Fibroblast of lung (primary cell): ENCODE measurements at regions not wholly inside any gene's neighbourhood (a gene's known extent, or its start where the extent isn't known, plus 50 kb on each side); places are given as distances from the start of the nearest gene placed in this dataset.

Experiments used
- DNase-seq, 2 donors: peaks; one replicate each; pipeline versions ENCODE4 v3.0.0 to v3.0.0-alpha.2; 2010; ENCODE audit warnings: low read depth in 2 of 2
- H2AFZ ChIP-seq: 2 replicates; pipeline ENCODE4 v1.5.1; 2012; ENCODE audit warnings: low read length, control low read depth, inconsistent platforms
- H3K27ac ChIP-seq: 2 replicates; pipeline ENCODE4 v1.5.1; 2011; ENCODE audit warnings: low read length, control low read depth; ENCODE audit not compliant: insufficient read depth
- H3K27me3 ChIP-seq: 2 replicates; pipeline ENCODE4 v1.5.1; 2011; ENCODE audit warnings: mild to moderate bottlenecking, low read length; ENCODE audit not compliant: control insufficient read depth, insufficient read depth
- H3K36me3 ChIP-seq: 2 replicates; pipeline ENCODE4 v1.5.1; 2011; ENCODE audit warnings: low read length; ENCODE audit not compliant: control insufficient read depth, insufficient read depth
- H3K4me1 ChIP-seq: 2 replicates; pipeline ENCODE4 v1.5.1; 2011; ENCODE audit warnings: low read length; ENCODE audit not compliant: control insufficient read depth, insufficient read depth; ENCODE audit errors: extremely low read depth
- H3K4me2 ChIP-seq: 2 replicates; pipeline ENCODE4 v1.5.1; 2011; ENCODE audit warnings: low read length, control low read depth; ENCODE audit not compliant: insufficient read depth; ENCODE audit errors: extremely low read depth
- H3K4me3 ChIP-seq, 4 experiments: fragments of 200-600 bp in 1 of 4; sonication (generic) in 1 of 4; replicated peaks in 1 of 4; 2 replicates each; pipeline ENCODE4 v1.5.1; 2011 to 2016; ENCODE audit warnings: low read length in 4 of 4, low read depth in 3 of 4, mild to moderate bottlenecking in 3 of 4, control low read depth in 2 of 4, inconsistent platforms in 1 of 4, mixed read lengths in 1 of 4; ENCODE audit not compliant: insufficient read depth in 1 of 4; ENCODE audit errors: control extremely low read depth in 1 of 4
- H3K79me2 ChIP-seq: 2 replicates; pipeline ENCODE4 v1.5.1; 2012; ENCODE audit warnings: mild to moderate bottlenecking, low read length, inconsistent platforms; ENCODE audit not compliant: control insufficient read depth, insufficient read depth
- H3K9ac ChIP-seq: 2 replicates; pipeline ENCODE4 v1.5.1; 2011; ENCODE audit warnings: mild to moderate bottlenecking, low read length, control low read depth; ENCODE audit not compliant: insufficient read depth
- H3K9me3 ChIP-seq: 2 replicates; pipeline ENCODE4 v1.5.1; 2012; ENCODE audit warnings: low read depth, low read length; ENCODE audit not compliant: control insufficient read depth, insufficient read depth
- H4K20me1 ChIP-seq: 2 replicates; pipeline ENCODE4 v1.5.1; 2011; ENCODE audit warnings: low read length; ENCODE audit not compliant: control insufficient read depth, insufficient read depth; ENCODE audit errors: extremely low read depth
- CTCF ChIP-seq, 2 donors: IDR thresholded peaks in 1 of 2; conservative IDR thresholded peaks in 1 of 2; 1 replicate in 1 of 2; 2 replicates in 1 of 2; pipeline ENCODE4 v1.5.1; 2011 to 2012; ENCODE audit warnings: low read length in 2 of 2, control low read depth in 1 of 2, inconsistent platforms in 1 of 2, low read depth in 1 of 2, mild to moderate bottlenecking in 1 of 2
- EZH2 ChIP-seq: IDR thresholded peaks from 2 replicates; pipeline ENCODE4 v1.5.1; 2012; ENCODE audit warnings: low read length, control low read depth, mild to moderate bottlenecking; ENCODE audit errors: missing control alignments

DNA sequence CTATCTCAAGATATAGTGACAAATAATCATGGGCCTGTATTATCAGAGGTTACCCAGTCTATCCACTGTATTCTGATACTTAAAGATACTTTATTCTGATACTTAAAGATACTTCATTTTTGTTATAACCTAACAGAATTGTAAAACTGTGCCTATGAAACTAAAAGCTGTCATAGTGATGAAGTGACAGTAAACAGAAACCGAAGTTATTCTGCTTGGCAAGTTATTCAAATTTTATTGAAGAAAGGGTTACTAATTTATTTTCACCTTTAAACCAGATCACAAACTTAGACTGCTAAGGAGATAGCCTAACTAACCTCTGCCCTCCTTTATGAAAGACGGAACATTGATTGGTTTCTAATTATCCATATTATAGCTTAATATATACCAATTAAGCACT is 604.6 kb upstream of the IMPG1 start:
- Histone ChIP-seq H3K4me1 (no peaks in the 10 kb centered on the region), H3K4me3 (no peak overlapping the region), H3K79me2 (no peaks in the 10 kb centered on the region), H4K20me1 (no peaks in the 10 kb centered on the region), H3K36me3 (no peaks in the 10 kb centered on the region), H3K9me3 (no peaks in the 10 kb centered on the region), H3K9ac (no peak overlapping the region), H3K4me2 (no peak overlapping the region), H3K27ac (no peak overlapping the region), H3K27me3 (no peaks in the 10 kb centered on the region), H2AFZ (no peak overlapping the region)
- no peak for TF ChIP-seq EZH2
- TF ChIP-seq CTCF (conservative IDR thresholded peaks at IDR 0.05 in 1 of 2, IDR thresholded peaks at IDR 0.05 in 1 of 2; ENCODE audit: low read depth in 1 of 2, low read length in 2 of 2), result no peak
- no peak for DNase-seq

- no peak for DNase-seq
- Histone ChIP-seq H2AFZ (no peak overlapping the region), H3K4me1 (no peaks in the 10 kb centered on the region), H3K36me3 (no peaks in the 10 kb centered on the region), H3K4me2 (no peak overlapping the region), H4K20me1 (no peaks in the 10 kb centered on the region), H3K79me2 (no peaks in the 10 kb centered on the region), H3K4me3 (no peak overlapping the region), H3K9me3 (no peaks in the 10 kb centered on the region), H3K27ac (no peak overlapping the region), H3K27me3 (no peaks in the 10 kb centered on the region), H3K9ac (no peak overlapping the region)
- TF ChIP-seq CTCF (conservative IDR thresholded peaks at IDR 0.05 in 1 of 2, IDR thresholded peaks at IDR 0.05 in 1 of 2; ENCODE audit: low read depth in 1 of 2, low read length in 2 of 2), result no peak
- TF ChIP-seq EZH2, result no peak
Measured at GRCh38 chr6:76671751-76672150, 599.3 kb upstream of the IMPG1 start.

DNA sequence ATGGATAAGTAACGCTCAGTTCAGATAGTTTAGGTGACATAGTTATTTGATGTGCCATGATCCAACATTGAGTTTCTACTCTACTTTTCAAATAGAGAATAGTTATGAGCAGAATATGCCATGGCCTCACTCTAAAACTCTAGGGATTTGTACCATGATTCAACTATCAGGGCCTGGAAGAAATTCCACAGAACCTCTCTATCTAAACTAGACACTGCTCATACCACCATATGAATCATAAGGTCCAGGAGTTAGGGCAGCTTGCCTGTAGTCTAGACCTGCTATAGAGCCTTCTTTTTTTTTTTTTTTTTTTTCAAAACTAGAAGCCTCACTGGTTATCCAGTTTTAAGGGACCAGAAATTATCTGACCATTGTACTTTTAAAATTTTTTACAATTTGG is 571.8 kb upstream of the IMPG1 start:
- DNase-seq, result no peak
- Histone ChIP-seq H3K4me1 (no peaks in the 10 kb centered on the region), H4K20me1 (no peaks in the 10 kb centered on the region)

More for the DNA sequence above, 571.8 kb upstream of the IMPG1 start:
- no peak overlapping the region for H3K9ac ChIP-seq
- TF ChIP-seq EZH2 (no peak), CTCF (conservative IDR thresholded peaks at IDR 0.05 in 1 of 2, IDR thresholded peaks at IDR 0.05 in 1 of 2; ENCODE audit: low read depth in 1 of 2, low read length in 2 of 2) (no peak)
- no peaks in the 10 kb centered on the region for H3K9me3 ChIP-seq
- H3K79me2 ChIP-seq, result no peaks in the 10 kb centered on the region
- no peak overlapping the region for H3K27ac ChIP-seq
- no peaks in the 10 kb centered on the region for H3K27me3 ChIP-seq
- H3K4me3 ChIP-seq, result no peak overlapping the region
- no peak overlapping the region for H2AFZ ChIP-seq
- H3K36me3 ChIP-seq, result no peaks in the 10 kb centered on the region
- no peak overlapping the region for H3K4me2 ChIP-seq
